Duodenal mucosa (tissue), 2 donors: ENCODE measurements at regions not wholly inside any gene's neighbourhood (a gene's known extent, or its start where the extent isn't known, plus 50 kb on each side); places are given as distances from the start of the nearest gene placed in this dataset.

Experiments
- H3K27ac ChIP-seq: one replicate; pipeline ENCODE4 v1.7.0; 2013; ENCODE audit warnings: low read depth, low read length
- H3K27me3 ChIP-seq, 2 donors: one replicate each; pipeline ENCODE4 v1.7.0; 2013; ENCODE audit warnings: low read length in 2 of 2, control low read depth in 1 of 2; ENCODE audit not compliant: insufficient read depth in 2 of 2, control insufficient read depth in 1 of 2
- H3K36me3 ChIP-seq, 2 donors: one replicate each; pipeline ENCODE4 v1.7.0; 2013; ENCODE audit warnings: low read length in 2 of 2, control low read depth in 1 of 2; ENCODE audit not compliant: insufficient read depth in 2 of 2, control insufficient read depth in 1 of 2
- H3K4me1 ChIP-seq, 2 donors: one replicate each; pipeline ENCODE4 v1.7.0; 2013; ENCODE audit warnings: low read length in 2 of 2, control low read depth in 1 of 2; ENCODE audit not compliant: insufficient read depth in 2 of 2, control insufficient read depth in 1 of 2
- H3K4me3 ChIP-seq, 2 donors: one replicate each; pipeline ENCODE4 v1.7.0; 2013; ENCODE audit warnings: low read length in 2 of 2, low read depth in 1 of 2
- H3K9ac ChIP-seq, 2 donors: one replicate each; pipeline ENCODE4 v1.7.0; 2013; ENCODE audit warnings: low read length in 2 of 2, low read depth in 1 of 2
- H3K9me3 ChIP-seq, 2 donors: one replicate each; pipeline ENCODE4 v1.7.0; 2013; ENCODE audit warnings: low read length in 2 of 2, control low read depth in 1 of 2; ENCODE audit not compliant: control insufficient read depth in 1 of 2

- Histone ChIP-seq H3K4me1 (peaks cover 5 to 9% of the 10 kb centered on the region in 2 donors), H3K9me3 (no peaks in the 10 kb centered on the region), H3K27me3 (no peaks in the 10 kb centered on the region), H3K36me3 (no peaks in the 10 kb centered on the region), H3K27ac (no peak overlapping the region), H3K4me3 (no peak overlapping the region), H3K9ac (no peak overlapping the region)
These were observed 150.2 kb upstream of the BMP4 start for GRCh38 chr14:54106661-54107377.

- peaks cover 5 to 9% of the 10 kb centered on the region in 2 donors for H3K4me1 ChIP-seq
- H3K27ac ChIP-seq = no peak overlapping the region
- H3K4me3 ChIP-seq = no peak overlapping the region
- H3K27me3 ChIP-seq = no peaks in the 10 kb centered on the region
- no peak overlapping the region for H3K9ac ChIP-seq
- H3K9me3 ChIP-seq = no peaks in the 10 kb centered on the region
- no peaks in the 10 kb centered on the region for H3K36me3 ChIP-seq
These were observed 152.2 kb upstream of the BMP4 start for GRCh38 chr14:54108481-54109471.

DNA sequence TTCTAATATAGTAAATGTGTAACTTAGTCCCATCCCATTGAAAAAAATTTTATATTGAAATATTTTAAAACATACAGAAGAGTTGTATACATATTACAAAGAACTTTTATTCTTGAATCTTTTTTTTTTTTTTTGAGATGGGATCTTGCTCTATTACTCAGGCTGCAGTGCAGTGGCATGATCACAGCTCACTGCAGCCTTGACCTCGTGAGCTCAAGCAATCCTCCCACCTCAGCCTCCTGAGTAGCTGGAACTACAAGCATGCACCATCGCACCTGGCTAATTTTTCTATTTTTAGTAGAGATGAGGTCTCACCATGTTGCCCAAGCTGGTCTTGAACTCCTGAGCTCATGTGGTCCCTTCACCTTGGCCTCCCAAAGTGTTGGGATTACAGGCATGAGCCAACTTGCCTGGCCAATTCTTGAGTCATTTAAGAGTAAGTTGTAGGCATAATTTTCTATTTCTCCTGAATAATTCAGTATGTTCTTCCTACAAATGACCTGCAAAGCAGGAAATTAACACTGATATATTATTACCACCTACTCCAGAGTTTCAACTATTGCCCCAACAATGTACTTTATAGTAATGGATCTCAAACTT is 153.0 kb upstream of the BMP4 start:
- Histone ChIP-seq H3K9ac (no peak overlapping the region), H3K4me1 (peaks cover 5 to 9% of the 10 kb centered on the region in 2 donors), H3K9me3 (no peaks in the 10 kb centered on the region), H3K36me3 (no peaks in the 10 kb centered on the region), H3K4me3 (no peak overlapping the region), H3K27ac (no peak overlapping the region), H3K27me3 (no peaks in the 10 kb centered on the region)

DNA sequence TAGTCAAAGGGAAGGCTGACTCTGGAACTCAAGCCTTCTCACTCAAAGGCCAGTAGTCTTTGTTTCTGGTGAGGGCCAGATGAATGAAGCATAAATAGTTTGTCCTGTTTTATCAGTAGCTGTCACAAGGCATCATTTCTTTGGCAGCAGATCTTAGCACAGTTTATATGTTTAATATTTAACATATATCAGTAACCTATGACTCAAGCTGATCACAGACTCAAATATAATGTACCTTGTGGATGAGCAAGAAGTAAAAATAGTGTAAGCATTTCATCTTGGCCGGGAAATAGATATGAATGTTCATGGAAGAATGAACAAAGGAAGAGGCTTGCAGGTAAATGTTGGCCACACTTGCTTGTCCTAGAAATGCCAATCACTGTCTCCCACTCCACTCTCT is 158.3 kb upstream of the BMP4 start:
- Histone ChIP-seq H3K27me3 (no peaks in the 10 kb centered on the region), H3K9ac (no peak overlapping the region), H3K4me1 (peaks cover 0 to 3% of the 10 kb centered on the region in 2 donors), H3K4me3 (no peak overlapping the region), H3K9me3 (no peaks in the 10 kb centered on the region), H3K36me3 (no peaks in the 10 kb centered on the region), H3K27ac (no peak overlapping the region)

DNA sequence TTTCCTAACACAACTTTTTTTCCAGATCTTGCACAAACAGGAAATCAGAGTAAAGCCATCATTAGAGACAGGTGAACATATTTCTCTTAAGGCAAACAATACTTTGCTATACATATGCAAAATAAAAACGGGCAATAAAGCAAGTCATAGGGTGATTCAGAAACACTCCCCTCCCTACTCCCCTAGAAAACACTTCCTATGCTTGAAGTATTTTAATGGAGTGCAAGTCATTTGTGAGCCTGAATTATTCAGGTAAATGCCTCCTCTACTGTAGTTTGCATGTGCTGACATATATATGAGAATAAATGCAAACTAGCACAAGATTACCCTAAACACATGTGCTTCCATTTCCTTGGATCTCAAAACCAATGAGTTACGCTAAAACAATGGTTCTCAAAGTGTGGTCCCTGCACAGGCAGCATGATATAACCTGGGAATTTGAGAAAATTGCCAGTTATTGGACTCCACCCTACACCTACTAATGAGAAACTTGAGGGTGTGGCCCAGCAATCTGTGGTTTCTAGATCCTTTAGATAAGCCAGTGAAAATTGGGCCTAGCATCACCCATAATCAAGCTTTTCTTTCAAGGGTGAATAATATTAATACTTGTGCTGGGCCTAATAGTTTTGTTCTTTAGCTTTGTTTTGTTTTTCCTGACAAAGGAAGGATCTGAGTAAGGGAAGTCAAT is 159.7 kb upstream of the BMP4 start:
- H3K27me3 ChIP-seq = no peaks in the 10 kb centered on the region
- H3K4me3 ChIP-seq = no peak overlapping the region
- H3K9me3 ChIP-seq = no peaks in the 10 kb centered on the region
- peaks cover 0 to 3% of the 10 kb centered on the region in 2 donors for H3K4me1 ChIP-seq
- no peak overlapping the region for H3K27ac ChIP-seq
- no peak overlapping the region for H3K9ac ChIP-seq
- no peaks in the 10 kb centered on the region for H3K36me3 ChIP-seq

- Histone ChIP-seq H3K27me3 (no peaks in the 10 kb centered on the region), H3K9me3 (no peaks in the 10 kb centered on the region), H3K9ac (no peak overlapping the region), H3K27ac (no peak overlapping the region), H3K4me1 (peaks cover 0 to 3% of the 10 kb centered on the region in 2 donors), H3K36me3 (no peaks in the 10 kb centered on the region), H3K4me3 (no peak overlapping the region)
These were observed 160.3 kb upstream of the BMP4 start for GRCh38 chr14:54116972-54117371.

- no peaks in the 10 kb centered on the region for H3K27me3 ChIP-seq
- H3K9ac ChIP-seq = no peak overlapping the region
- H3K36me3 ChIP-seq = no peaks in the 10 kb centered on the region
- H3K4me3 ChIP-seq = no peak overlapping the region
- no peak overlapping the region for H3K27ac ChIP-seq
- H3K9me3 ChIP-seq = no peaks in the 10 kb centered on the region
- peaks cover 0 to 3% of the 10 kb centered on the region in 2 donors for H3K4me1 ChIP-seq
These were observed 160.8 kb upstream of the BMP4 start for GRCh38 chr14:54117396-54117795.

DNA sequence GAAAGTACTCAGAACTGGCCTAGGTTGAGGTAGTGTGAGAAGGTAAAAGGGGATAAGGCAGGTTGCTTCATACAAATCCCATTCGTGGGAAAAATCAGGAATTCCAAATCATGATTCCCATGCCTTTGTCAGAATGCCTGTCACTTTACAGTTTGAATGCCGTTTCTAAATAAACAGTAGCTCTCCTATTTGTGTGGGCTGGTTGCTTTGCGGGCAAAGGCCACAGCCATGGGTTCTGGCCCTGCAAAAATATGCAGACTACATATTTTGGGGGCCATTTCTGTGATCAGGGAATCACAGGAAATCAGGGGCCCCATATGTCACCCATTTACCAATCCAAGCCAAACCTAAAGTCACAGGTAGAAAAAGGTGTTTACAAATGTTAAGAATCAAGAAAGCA is 161.3 kb upstream of the BMP4 start:
- Histone ChIP-seq H3K27me3 (no peaks in the 10 kb centered on the region), H3K36me3 (no peaks in the 10 kb centered on the region), H3K9me3 (no peaks in the 10 kb centered on the region), H3K27ac (no peak overlapping the region), H3K9ac (no peak overlapping the region), H3K4me1 (peaks cover 0 to 3% of the 10 kb centered on the region in 2 donors), H3K4me3 (no peak overlapping the region)

DNA sequence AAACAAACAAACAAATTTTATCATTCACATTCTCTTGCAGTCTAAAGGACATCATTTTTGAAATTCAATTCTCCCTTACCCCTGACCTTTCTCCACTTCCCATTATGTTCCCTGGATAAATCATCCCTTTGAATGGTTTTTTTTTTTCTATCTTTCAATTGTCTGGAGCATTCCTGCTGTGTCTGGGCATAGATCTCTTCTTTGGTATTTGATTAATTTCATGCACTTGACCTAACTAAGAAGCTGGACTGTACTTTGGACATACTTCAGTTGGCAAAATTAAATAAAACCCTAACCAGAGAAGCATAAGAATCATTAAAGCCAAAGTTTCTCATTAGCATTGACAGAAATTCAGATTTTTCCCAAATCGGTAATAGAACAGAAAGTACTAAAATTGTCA is 163.6 kb upstream of the BMP4 start:
- no peak overlapping the region for H3K9ac ChIP-seq
- no peaks in the 10 kb centered on the region for H3K9me3 ChIP-seq
- H3K4me1 ChIP-seq = peaks cover 0 to 3% of the 10 kb centered on the region in 2 donors
- H3K4me3 ChIP-seq = no peak overlapping the region
- no peaks in the 10 kb centered on the region for H3K27me3 ChIP-seq
- H3K27ac ChIP-seq = no peak overlapping the region
- H3K36me3 ChIP-seq = no peaks in the 10 kb centered on the region
